H1 (cell line): ENCODE measurements at regions not wholly inside any gene's neighbourhood (a gene's known extent, or its start where the extent isn't known, plus 50 kb on each side); places are given as distances from the start of the nearest gene placed in this dataset.

ENCODE experiments used
- CTCF ChIA-PET: fragments of 300-600 bp; sonication (Branson Sonifier 250); formaldehyde crosslinking; loops from one replicate; lab custom pipeline; 2021; ENCODE audit not compliant: partially characterized antibody; lab: Charles Lee
- POLR2A ChIA-PET: fragments of 300-600 bp; sonication (Branson Sonifier 250); formaldehyde crosslinking; loops from one replicate; lab custom pipeline; 2021; ENCODE audit warnings: inconsistent platforms; ENCODE audit not compliant: partially characterized antibody; lab: Charles Lee
- DNase-seq, 2 experiments: peaks; one replicate each; pipeline versions ENCODE4 v3.0.0 to v3.0.0-alpha.2; 2010 to 2022; ENCODE audit warnings: low spot score in 2 of 2, low read depth in 1 of 2, mixed read lengths in 1 of 2
- FAIRE-seq: peaks from 2 replicates; lab custom pipeline; 2011; peaks lifted over from hg19 to GRCh38; lab: Jason Lieb, UNC
- H2AFZ ChIP-seq: 2 replicates; pipeline ENCODE4 v1.8.1; 2012; ENCODE audit warnings: low read length, inconsistent platforms
- H2AK5ac ChIP-seq: 2 replicates; pipeline ENCODE4 v1.6.1; 2013; ENCODE audit warnings: low read depth, low read length
- H2BK120ac ChIP-seq: replicated peaks from 2 replicates; pipeline ENCODE3; 2013; ENCODE audit warnings: low read depth, low read length, inconsistent platforms
- H2BK12ac ChIP-seq: 2 replicates; pipeline ENCODE4 v1.6.1; 2013; ENCODE audit warnings: low read depth, low read length
- H2BK15ac ChIP-seq: 2 replicates; pipeline ENCODE4 v1.6.1; 2013; ENCODE audit warnings: low read length
- H2BK20ac ChIP-seq: 2 replicates; pipeline ENCODE4 v1.6.1; 2013; ENCODE audit warnings: low read length
- H2BK5ac ChIP-seq: 2 replicates; pipeline ENCODE4 v1.6.1; 2013; ENCODE audit warnings: low read depth, low read length
- H3K14ac ChIP-seq: 2 replicates; pipeline ENCODE4 v1.6.1; 2013; ENCODE audit warnings: inconsistent platforms; ENCODE audit not compliant: insufficient read length
- H3K18ac ChIP-seq: 2 replicates; pipeline ENCODE4 v1.6.1; 2013; ENCODE audit warnings: low read length; ENCODE audit errors: extremely low read depth
- H3K23ac ChIP-seq: 2 replicates; pipeline ENCODE4 v1.6.1; 2013; ENCODE audit warnings: inconsistent platforms; ENCODE audit not compliant: insufficient read length
- H3K23me2 ChIP-seq: 2 replicates; pipeline ENCODE4 v1.6.1; 2013; ENCODE audit warnings: low read depth, low read length
- H3K27ac ChIP-seq: 2 replicates; pipeline ENCODE4 v1.6.1; 2011; ENCODE audit warnings: low read depth, low read length, inconsistent platforms
- H3K27me3 ChIP-seq, 4 experiments: replicated peaks in 1 of 4; 1 replicate in 1 of 4; 2 replicates in 3 of 4; pipeline versions ENCODE4 v1.6.1 to v1.8.1; 2011 to 2013; ENCODE audit warnings: low read length in 3 of 4, mild to moderate bottlenecking in 3 of 4, inconsistent platforms in 2 of 4, mixed read lengths in 2 of 4, moderate library complexity in 1 of 4; ENCODE audit not compliant: control insufficient read depth in 3 of 4, insufficient read depth in 3 of 4; ENCODE audit errors: extremely low read depth in 1 of 4
- H3K36me3 ChIP-seq, 4 experiments: 2 replicates each; pipeline versions ENCODE4 v1.6.1 to v1.8.1; 2011 to 2013; ENCODE audit warnings: mild to moderate bottlenecking in 4 of 4, low read length in 3 of 4, moderate library complexity in 2 of 4, control low read depth in 1 of 4, inconsistent platforms in 1 of 4; ENCODE audit not compliant: insufficient read depth in 4 of 4, control insufficient read depth in 2 of 4
- H3K4ac ChIP-seq: replicated peaks from 2 replicates; pipeline ENCODE3; 2013; ENCODE audit warnings: low read length, low read depth, mixed read lengths, inconsistent platforms; ENCODE audit not compliant: insufficient read length
- H3K4me1 ChIP-seq, 4 experiments: replicated peaks in 1 of 4; 1 replicate in 1 of 4; 2 replicates in 3 of 4; pipeline versions ENCODE4 v1.6.1 to v1.8.1; 2011 to 2013; ENCODE audit warnings: low read length in 3 of 4, inconsistent platforms in 2 of 4, mixed read lengths in 1 of 4; ENCODE audit not compliant: insufficient read depth in 4 of 4, control insufficient read depth in 3 of 4
- H3K4me2 ChIP-seq, 2 experiments: 2 replicates each; pipeline versions ENCODE4 v1.6.1 to v1.8.1; 2011 to 2013; ENCODE audit warnings: low read depth in 2 of 2, low read length in 2 of 2, control low read depth in 1 of 2, inconsistent platforms in 1 of 2, mild to moderate bottlenecking in 1 of 2; ENCODE audit not compliant: insufficient read depth in 1 of 2
- H3K4me3 ChIP-seq, 4 experiments: fragments of 200-600, 300-600 bp in 1 of 4; sonication (generic), shearing (Covaris generic), sonication (Bioruptor Twin) in 1 of 4; 2 replicates each; pipeline versions ENCODE4 v1.5.1 to v1.8.1; 2011 to 2016; ENCODE audit warnings: low read length in 4 of 4, low read depth in 3 of 4, control low read depth in 2 of 4, inconsistent platforms in 2 of 4, mild to moderate bottlenecking in 2 of 4, mixed read lengths in 1 of 4, moderate library complexity in 1 of 4; ENCODE audit not compliant: insufficient read depth in 2 of 4; ENCODE audit errors: extremely low read depth in 1 of 4
- H3K56ac ChIP-seq: replicated peaks from 2 replicates; pipeline ENCODE3; 2013; ENCODE audit warnings: low read depth, mild to moderate bottlenecking, mixed read lengths, low read length, inconsistent platforms; ENCODE audit not compliant: insufficient read length
- H3K79me1 ChIP-seq: 2 replicates; pipeline ENCODE4 v1.6.1; 2013; ENCODE audit warnings: low read depth, low read length, control low read depth
- H3K79me2 ChIP-seq, 2 experiments: 2 replicates each; pipeline versions ENCODE4 v1.6.1 to v1.8.1; 2012 to 2013; ENCODE audit warnings: low read length in 2 of 2, mild to moderate bottlenecking in 2 of 2, inconsistent platforms in 1 of 2; ENCODE audit not compliant: insufficient read depth in 2 of 2, control insufficient read depth in 1 of 2
- H3K9ac ChIP-seq, 4 experiments: replicated peaks in 1 of 4; 1 replicate in 1 of 4; 2 replicates in 3 of 4; pipeline versions ENCODE4 v1.6.1 to v1.8.1; 2011 to 2013; ENCODE audit warnings: low read depth in 3 of 4, low read length in 3 of 4, control low read depth in 2 of 4, mild to moderate bottlenecking in 2 of 4, moderate library complexity in 2 of 4, inconsistent platforms in 1 of 4; ENCODE audit errors: extremely low read depth in 1 of 4
- H3K9me3 ChIP-seq, 2 experiments: 2 replicates each; pipeline versions ENCODE4 v1.6.1 to v1.8.1; 2012 to 2013; ENCODE audit warnings: mild to moderate bottlenecking in 2 of 2, moderate library complexity in 2 of 2, control low read depth in 1 of 2, inconsistent platforms in 1 of 2, low read depth in 1 of 2, low read length in 1 of 2, mixed read lengths in 1 of 2; ENCODE audit not compliant: insufficient read depth in 2 of 2
- H4K20me1 ChIP-seq, 2 experiments: replicated peaks in 1 of 2; 2 replicates each; pipeline versions ENCODE3 to v1.8.1; 2011 to 2013; ENCODE audit warnings: inconsistent platforms in 2 of 2, low read length in 2 of 2, mild to moderate bottlenecking in 1 of 2; ENCODE audit not compliant: insufficient read depth in 2 of 2, control insufficient read depth in 1 of 2
- H4K5ac ChIP-seq: 2 replicates; pipeline ENCODE4 v1.6.1; 2013; ENCODE audit warnings: low read length, low read depth, mixed read lengths, inconsistent platforms; ENCODE audit not compliant: insufficient read length
- H4K8ac ChIP-seq: 2 replicates; pipeline ENCODE4 v1.8.0; 2013; ENCODE audit warnings: mild to moderate bottlenecking, moderate library complexity, low read length, inconsistent platforms; ENCODE audit not compliant: insufficient read depth; ENCODE audit errors: extremely low read depth
- H4K91ac ChIP-seq: replicated peaks from 2 replicates; pipeline ENCODE3; 2013; ENCODE audit warnings: low read length, mixed read lengths, inconsistent platforms; ENCODE audit not compliant: insufficient read length
- ASH2L ChIP-seq: fragments of 200-600, 300-600 bp; sonication (generic); IDR thresholded peaks from one replicate; pipeline ENCODE4 v1.7.1; 2017; ENCODE audit warnings: low read length
- BRCA1 ChIP-seq: IDR thresholded peaks from 2 replicates; pipeline ENCODE4 v1.6.1; 2012; ENCODE audit warnings: low read depth, low read length, improper control_type of control experiment
- CHD2 ChIP-seq: IDR thresholded peaks from 2 replicates; pipeline ENCODE4 v1.6.1; 2012; ENCODE audit warnings: low read length, improper control_type of control experiment
- EGR1 ChIP-seq: IDR thresholded peaks from 2 replicates; pipeline ENCODE4 v1.6.1; 2011; ENCODE audit warnings: low read depth, low read length, borderline replicate concordance
- EP300 ChIP-seq, 2 experiments: IDR thresholded peaks; 1 replicate in 1 of 2; 2 replicates in 1 of 2; pipeline ENCODE4 v1.6.1; 2011 to 2012; ENCODE audit warnings: low read depth in 2 of 2, low read length in 2 of 2, mild to moderate bottlenecking in 2 of 2, borderline replicate concordance in 1 of 2, inconsistent platforms in 1 of 2, moderate library complexity in 1 of 2
- FOSL1 ChIP-seq: IDR thresholded peaks from 2 replicates; pipeline ENCODE4 v1.6.1; 2011; ENCODE audit warnings: mild to moderate bottlenecking, low read depth, low read length, moderate library complexity; ENCODE audit not compliant: insufficient read depth
- KDM4A ChIP-seq: IDR thresholded peaks from one replicate; pipeline ENCODE4 v1.7.1; 2012; ENCODE audit warnings: low read depth, mild to moderate bottlenecking, moderate library complexity, low read length, inconsistent platforms; ENCODE audit not compliant: severe bottlenecking
- KDM5A ChIP-seq: fragments of 200-600 bp; IDR thresholded peaks from 2 replicates; pipeline ENCODE4 v1.7.1; 2012; ENCODE audit warnings: mild to moderate bottlenecking, low read length, inconsistent platforms, mixed read lengths
- POLR2AphosphoS5 ChIP-seq: IDR thresholded peaks from 2 replicates; pipeline ENCODE4 v1.6.1; 2011; ENCODE audit warnings: low read depth, low read length
- RXRA ChIP-seq: IDR thresholded peaks from 2 replicates; pipeline ENCODE4 v1.6.1; 2011; ENCODE audit warnings: low read depth, mild to moderate bottlenecking, low read length, moderate library complexity; ENCODE audit not compliant: insufficient read depth
- TAF1 ChIP-seq: IDR thresholded peaks from 2 replicates; pipeline ENCODE4 v1.6.1; 2011; ENCODE audit warnings: mild to moderate bottlenecking, low read depth, low read length
- TCF12 ChIP-seq: IDR thresholded peaks from 2 replicates; pipeline ENCODE4 v1.6.1; 2011; ENCODE audit warnings: low read depth, mild to moderate bottlenecking, low read length

DNA sequence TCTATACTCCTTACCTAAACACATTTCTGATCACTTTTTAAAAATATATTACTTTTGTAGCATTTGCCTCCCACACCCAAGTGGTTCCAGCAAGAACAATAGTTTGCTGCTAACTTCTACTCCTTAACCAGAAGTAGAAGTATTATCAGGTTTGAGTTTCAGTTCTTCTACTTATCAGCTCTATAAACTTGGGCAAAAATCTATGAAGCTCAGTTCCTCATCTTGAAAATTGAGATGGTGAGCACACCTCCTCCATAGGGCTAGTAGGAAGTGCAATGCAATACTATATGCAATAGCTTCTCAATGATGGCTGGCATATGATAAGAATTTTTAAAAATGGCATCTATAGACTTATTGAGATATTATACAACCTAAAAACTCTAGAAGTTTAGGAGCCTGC lies 283.7 kb downstream of the TLR4 start:
- Histone ChIP-seq H3K56ac (no peak overlapping the region), H3K27ac (no peak overlapping the region), H2AFZ (no peak overlapping the region), H3K79me1 (no peaks in the 10 kb centered on the region), H3K27me3 (no peaks in the 10 kb centered on the region), H3K9me3 (no peaks in the 10 kb centered on the region), H3K4me3 (no peak overlapping the region), H4K91ac (no peak overlapping the region), H4K5ac (no peak overlapping the region), H2AK5ac (no peak overlapping the region), H3K23ac (no peak overlapping the region), H2BK120ac (no peak overlapping the region), H2BK15ac (no peak overlapping the region), H3K36me3 (no peaks in the 10 kb centered on the region), H3K4me2 (no peak overlapping the region), H2BK20ac (no peak overlapping the region), H3K18ac (no peak overlapping the region), H4K8ac (no peak overlapping the region), H2BK5ac (no peak overlapping the region), H2BK12ac (no peak overlapping the region), H3K4ac (no peak overlapping the region), H3K14ac (no peak overlapping the region), H3K79me2 (no peaks in the 10 kb centered on the region), H3K23me2 (no peaks in the 10 kb centered on the region), H4K20me1 (no peaks in the 10 kb centered on the region), H3K4me1 (no peaks in the 10 kb centered on the region), H3K9ac (no peak overlapping the region)
- ChIA-PET POLR2A (no interaction called here), CTCF (no interaction called here)
- TF ChIP-seq BRCA1: no peak
- TF ChIP-seq TCF12: no peak
- no peak for TF ChIP-seq ASH2L
- TF ChIP-seq FOSL1: no peak
- no peak for TF ChIP-seq KDM4A
- TF ChIP-seq CHD2: no peak
- no peak for TF ChIP-seq POLR2AphosphoS5
- TF ChIP-seq RXRA: no peak
- no peak for TF ChIP-seq EP300 (IDR thresholded peaks at IDR 0.05; ENCODE audit: borderline replicate concordance in 1 of 2, low read depth in 2 of 2, low read length in 2 of 2)
- no peak for TF ChIP-seq EGR1
- TF ChIP-seq KDM5A: no peak
- no peak for TF ChIP-seq TAF1
- no peak for DNase-seq
- FAIRE-seq: no peak
